Right hindlimb (tissue), 1 donor: ENCODE measurements at regions not wholly inside any gene's neighbourhood (a gene's known extent, or its start where the extent isn't known, plus 50 kb on each side); places are given as distances from the start of the nearest gene placed in this dataset.
A peak's percentile ranks its signal among the peaks of the same experiment; 100 is the strongest.

ENCODE experiments used
- DNase-seq: peaks from one replicate; pipeline ENCODE4 v3.0.0-alpha.2; 2018

DNA sequence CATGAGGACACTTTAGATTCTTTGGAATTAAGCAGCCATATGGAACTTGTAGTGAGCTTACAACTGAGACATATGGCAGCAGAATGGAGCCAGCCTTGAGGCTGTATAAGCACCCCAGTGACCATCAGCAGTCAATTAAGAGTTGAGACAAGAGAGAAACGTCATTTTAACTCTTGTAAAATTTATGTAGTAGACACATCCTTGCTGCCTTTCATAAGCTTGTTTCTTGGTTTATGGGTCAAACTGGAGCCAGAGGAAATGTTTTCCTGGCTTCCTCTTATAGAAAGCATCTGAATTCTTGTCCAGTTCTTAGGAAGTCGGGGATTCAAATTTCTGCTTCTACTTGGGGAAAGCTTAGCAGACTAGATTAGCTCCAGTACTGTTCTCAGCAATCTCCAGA, 745.1 kb upstream of the MARCKS start:
- no peak for DNase-seq

DNA sequence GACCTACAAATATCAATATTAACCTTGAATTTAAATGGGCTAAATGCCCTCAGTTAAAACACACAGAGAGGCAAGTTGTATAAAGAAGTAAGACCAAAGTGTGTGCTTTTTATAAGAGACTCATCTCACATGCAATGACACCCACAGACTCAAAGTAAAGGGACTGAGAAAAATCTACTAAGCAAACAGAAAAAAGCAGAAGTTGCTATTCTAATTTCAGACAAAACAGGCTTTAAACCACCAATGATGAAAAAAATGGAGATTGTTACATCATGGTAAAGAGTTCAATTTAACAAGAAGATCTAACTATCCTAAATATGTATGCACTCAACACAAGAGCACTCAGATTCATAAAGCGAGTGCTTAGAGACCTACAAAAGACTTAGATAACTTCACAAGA, 741.9 kb upstream of the MARCKS start:
- no peak for DNase-seq

DNA sequence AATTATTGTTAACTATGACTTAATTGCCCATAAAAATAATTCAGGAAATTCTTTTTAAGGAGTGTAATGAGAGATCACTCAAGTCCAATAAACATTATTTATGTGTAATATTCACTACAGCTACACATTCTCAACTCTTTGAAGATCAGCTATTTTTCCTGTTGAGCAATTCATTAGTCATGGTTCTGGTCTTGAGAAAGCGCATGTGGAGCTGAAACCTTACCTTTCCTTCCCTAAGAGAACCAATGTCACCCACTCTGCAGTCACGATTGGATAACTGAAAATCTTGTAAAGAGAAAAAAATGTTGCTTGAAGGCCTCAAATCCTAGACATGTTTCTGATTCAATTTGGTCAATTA, 736.9 kb upstream of the MARCKS start:
- no peak for DNase-seq

DNA sequence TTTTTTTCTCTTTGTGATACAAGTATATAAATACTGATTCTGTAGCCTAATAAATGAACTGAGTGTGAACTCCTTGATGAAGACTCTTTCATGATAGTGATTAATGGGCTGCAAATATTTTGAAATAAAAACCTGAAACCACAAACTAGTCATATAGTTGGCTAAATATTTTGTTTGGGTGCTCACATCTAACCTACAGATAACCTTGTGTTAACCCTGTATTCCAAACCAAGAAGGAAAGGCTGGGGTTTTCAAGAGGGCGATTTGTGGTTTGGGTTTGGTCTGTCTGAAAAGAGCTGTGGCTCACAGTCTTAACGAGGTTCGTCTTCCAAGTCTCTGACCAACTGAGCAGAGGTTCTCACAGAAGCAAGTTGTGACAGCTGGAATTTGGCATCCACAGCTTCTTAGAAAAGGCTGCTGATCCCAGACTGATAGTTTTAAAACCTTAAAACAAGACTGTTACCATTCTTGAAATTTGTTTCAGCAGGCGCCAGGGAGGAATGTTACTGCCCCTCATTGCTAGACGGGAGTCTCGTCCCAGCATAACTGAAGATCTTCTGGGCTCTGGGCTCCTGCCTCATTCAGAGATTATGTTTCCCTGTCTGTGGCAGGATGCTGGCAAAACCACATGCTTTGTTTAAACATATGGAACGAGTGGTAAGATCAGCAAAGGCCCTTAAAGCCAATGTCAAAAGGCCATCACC, 736.4 kb upstream of the MARCKS start:
- peak; percentile 57 for DNase-seq

DNA sequence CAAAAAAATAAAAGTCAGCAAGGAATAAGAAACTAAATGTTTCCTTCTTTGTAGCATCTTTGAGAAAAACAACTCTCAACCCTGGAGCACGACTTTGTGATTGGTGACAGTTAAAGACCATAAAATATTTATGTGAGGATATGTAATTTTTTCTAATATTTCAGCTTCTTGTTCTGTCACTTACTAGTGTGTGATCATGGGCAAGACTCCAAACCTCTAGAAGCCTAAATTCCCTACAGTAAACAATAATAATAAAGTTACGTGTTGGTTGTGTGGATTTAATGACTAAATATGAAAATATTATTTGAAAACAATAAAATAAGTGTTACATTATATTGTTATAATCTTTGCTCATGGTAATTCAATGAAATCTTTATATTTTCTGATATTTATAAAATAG, 735.6 kb upstream of the MARCKS start:
- DNase-seq, result no peak

DNA sequence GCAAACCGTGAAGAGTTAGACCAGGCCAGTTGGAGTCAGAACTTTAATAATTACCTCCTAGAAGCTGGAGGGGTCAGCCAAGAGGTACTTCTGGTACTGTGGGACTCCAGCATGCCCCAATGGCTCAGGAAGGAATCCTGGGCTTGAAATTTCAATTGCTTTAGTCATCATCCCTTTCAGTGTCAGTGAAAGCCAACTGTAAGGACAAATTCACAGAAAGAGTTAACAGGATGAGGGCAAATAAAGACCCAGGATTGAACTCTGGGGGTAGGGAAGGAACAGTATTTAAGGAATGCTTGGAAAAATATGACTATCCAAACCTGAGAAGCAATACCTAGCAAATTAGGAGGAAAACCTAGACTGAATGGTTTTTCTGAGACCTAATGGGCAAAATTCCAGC, 735.1 kb upstream of the MARCKS start:
- DNase-seq, result peak; percentile 25

DNA sequence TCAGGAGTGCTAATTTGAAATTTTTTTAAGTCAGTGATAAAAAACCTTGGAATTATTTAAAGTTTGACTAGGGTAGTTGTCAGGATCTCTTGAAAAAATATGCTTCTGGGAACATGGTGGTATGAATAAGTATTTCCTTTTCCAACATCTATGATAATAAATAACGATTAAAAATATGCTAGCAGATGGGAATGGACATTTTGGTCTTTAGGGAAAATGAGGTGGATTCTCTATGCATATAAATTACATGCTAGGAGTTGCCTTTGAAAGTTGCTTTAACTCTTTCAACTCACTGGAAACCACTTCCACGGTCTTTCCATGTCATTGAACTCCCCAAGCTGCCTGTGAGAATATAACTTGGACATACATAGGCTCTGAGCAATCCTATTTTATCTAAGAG, 731.5 kb upstream of the MARCKS start:
- DNase-seq, result no peak

DNA sequence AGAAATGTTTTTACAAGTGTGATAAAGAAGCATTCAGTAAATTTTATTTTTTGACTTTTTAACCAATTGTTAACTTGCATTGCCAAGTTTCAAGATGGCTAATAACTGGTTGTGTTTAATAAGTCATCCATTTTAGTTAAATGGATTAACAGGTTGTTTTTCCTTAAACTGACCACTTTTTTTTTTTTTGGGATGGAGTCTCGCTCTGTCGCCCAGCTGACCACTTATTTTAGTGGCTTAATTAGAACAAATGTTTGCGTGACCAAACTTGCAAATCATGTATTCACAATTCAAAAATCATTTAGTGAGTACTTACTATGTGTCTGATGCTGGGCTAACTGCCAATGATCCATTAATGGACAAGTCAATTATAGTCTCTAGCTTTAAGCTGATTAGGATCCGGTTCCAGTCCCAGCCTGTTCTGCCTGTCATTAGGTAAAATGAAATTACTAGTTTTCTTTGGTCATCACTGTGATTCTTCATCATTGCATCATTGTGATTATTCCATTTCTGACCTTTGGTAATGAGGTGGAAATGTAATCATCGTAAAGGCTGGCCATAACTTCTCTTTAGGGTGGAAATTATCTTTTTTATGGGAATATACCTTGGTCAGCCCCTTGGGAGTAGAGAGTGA, 729.2 kb upstream of the MARCKS start:
- DNase-seq, result no peak

DNA sequence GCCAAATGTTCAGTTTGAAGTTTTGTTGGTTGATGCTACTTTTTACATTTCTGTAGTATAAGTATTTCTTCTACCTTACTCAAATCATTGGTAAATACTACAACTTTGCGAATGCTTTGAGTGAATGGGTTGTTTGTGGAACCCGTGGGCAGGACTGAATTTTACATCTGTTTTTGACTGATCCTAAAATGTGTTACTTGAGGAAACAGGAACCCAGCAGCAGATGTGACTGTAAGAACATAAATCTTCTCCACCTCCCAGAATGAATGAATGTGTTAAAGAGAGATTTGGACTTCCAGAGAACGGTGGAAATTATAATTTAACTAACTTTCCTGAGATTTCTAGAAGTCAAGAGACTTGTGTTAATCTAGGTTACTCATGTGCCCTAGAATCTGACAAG, 728.5 kb upstream of the MARCKS start:
- DNase-seq, result no peak

DNA sequence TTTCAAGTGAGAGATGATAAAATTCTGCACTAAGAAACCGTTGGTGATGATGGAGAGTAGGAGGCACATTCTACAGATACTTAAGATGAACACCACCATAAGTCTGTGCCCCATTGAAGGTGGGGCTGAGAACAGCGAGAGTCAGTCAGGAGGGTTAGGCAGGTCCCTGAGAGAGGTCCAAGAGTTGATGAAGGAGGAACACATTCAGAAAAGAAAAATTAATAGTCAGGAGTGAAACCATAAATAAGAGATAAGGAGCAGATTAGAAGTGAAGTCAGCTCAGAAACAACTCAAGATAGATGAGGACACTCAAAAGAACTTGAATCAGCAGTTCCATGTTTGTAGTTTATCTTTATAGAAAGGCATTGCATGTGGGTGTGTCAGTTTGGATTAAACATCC, 727.2 kb upstream of the MARCKS start:
- DNase-seq, result no peak

DNA sequence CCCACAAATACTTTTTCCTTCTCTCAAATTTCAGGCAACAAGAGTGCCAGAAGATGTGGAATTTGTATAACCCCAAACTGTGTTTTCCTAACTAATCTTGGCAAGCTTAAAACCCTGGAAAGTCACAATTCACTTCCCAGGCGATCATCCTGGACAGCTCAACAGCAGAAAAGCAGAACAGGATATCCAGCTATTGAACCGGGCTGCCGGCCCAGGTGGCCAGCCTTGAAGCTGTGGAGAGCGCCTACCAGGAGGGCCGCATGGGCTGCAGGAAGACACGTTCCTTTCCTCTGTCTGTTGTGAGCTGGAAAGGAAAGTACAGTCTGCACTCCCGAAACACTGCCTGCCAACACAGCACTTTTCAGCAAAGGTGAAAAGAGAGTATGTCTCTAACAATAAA, 719.7 kb upstream of the MARCKS start:
- DNase-seq, result peak; percentile 93

DNA sequence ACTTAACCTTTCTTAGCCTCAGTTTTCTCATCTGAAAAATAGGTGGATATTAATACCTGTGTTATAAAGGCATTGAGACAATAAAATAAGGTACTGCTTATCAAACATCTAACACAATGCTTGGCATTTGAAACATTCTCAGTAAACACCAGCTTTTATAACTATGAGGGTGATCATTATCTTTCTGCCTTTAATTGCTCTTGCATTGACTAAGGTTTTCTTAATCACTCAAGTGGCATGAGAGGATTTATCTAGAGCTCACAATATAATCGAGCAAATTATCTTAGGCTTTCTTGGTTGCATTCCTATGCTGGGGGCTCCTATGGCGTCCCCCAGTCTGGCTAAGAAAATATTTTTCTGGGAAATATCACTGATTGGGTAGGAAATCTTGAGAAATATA, 716.4 kb upstream of the MARCKS start:
- no peak for DNase-seq

DNA sequence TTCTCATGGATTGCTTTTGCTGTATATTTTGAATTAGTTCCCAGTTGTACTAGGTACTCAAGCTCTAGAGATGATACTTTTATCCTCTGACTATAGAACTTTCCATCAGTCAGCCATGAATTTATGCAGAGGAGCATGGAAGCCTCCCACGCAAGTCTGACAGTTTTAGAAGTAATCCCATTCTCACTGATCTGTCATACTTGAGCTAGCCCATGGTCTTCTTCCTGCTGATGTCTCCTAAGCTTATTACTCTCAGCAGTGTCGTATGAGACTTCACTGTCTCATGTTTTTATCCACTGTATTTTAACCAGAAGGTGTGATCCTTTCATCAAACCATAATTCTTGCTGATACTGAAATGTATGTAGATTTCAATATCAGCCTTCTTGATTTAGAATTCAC, 715.2 kb upstream of the MARCKS start:
- DNase-seq, result no peak

DNA sequence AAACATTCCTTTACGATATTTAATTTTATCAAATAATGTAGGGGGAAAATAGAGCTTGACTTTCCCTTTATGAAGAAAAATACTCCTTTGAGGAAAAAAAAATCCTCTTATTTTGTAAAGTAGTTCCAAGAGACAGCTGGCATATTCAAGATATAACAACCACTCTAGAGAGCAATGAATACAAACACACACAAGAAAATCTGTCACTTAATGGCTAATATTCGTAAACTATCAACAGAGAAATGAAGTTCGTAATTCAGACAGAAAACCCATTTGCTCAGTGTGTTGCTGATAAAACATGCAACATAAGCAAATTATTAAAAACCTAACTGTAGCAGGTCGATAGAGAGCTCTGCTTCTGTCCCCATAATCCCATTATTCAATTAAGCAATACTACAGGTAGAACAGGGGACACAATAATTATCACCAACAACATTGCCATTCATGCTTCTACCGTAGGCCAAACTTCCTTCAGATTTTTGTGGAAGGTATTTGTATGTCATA, 714.4 kb upstream of the MARCKS start:
- no peak for DNase-seq

DNA sequence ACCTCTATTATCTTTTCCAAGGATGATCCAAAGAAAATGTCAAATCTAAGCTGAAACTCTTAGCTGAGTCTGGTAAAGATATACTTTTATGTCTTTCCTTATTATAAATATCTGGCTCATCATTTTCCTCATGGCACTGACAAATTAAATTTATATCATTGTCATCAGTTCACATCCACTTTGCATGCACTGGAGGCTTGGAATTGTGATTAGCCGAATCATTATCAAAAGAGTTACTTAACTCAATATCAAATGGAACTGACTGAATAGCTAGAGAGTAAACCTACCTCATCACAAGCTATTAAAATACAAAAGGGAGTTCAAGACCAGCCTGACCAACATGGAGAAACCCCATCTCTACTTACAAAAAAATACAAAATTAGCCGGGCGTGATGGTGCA, 713.9 kb upstream of the MARCKS start:
- DNase-seq, result no peak

DNA sequence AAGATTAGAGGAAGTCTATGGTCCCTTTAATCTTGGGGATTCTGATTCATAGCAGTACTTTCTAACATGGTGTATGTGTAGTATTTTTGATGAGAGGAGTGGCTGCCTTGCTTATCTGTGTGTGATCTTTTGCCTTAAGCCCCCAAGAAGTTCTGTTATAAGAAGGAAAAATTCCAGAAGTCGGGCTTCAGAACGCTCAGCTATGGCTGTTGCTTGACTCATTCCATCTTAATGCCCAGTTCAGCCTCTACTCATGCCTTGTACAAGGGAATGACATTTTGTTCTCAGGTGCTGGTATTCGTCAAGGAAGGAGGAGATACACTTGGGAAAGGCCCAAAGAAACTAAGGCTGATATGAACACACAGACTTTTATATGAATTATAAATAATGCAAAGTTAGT, 713.0 kb upstream of the MARCKS start:
- no peak for DNase-seq

DNA sequence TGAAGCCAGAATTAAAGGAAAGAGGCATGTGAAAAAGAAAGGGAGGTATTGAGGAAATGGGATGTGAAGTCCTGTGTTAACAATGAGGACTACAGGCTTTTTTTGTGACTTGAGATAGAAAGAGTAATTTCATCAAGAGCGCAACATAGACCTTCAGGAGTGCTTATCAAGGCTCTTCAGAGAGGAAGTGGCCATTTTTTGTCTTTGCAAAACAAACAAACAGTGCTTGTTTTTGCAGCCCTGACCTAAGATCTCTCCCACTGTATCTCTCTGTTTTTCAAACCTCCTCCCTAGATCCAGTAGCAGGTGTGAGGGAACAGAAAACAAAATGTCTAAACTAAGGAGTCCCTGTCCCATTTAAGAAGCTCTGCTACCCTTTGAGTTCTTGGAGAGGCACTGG, 710.3 kb upstream of the MARCKS start:
- no peak for DNase-seq

DNA sequence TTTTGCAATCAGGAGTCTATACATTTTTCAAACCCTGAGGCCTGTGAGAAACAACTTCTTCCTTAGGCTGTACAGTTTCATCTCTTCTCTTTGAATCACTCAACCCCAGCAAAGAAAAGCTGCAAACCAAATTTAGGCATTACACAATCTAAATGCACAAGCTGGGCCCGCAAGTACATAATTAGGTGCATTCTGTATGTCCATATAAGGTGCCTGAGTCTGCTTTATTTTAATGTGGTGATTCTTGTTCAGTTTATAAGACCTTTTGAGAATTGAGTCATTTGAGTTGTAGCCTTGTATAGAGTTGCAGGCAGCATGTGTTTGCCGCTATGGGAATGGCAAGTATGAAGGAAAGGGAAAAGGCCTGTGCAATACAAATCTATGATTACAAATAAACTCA, 709.6 kb upstream of the MARCKS start:
- no peak for DNase-seq

DNA sequence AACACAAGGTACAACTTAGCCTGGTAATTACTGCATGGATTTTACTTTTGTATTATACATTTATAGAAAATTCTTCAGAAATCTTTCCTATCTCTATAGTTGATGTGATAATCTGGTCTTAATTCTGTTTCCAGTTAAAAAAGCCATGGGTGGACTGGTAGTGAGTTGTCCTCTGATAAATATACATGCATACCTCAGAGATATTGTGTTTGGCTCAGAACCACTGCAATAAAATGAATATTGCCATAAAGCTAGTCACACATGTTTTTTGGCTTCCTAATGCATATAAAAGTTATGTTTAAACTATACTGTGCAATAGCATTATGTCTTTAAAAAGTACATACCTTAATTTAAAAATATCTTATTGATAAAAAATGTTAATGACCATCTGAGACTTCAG, 708.6 kb upstream of the MARCKS start:
- DNase-seq, result no peak

DNA sequence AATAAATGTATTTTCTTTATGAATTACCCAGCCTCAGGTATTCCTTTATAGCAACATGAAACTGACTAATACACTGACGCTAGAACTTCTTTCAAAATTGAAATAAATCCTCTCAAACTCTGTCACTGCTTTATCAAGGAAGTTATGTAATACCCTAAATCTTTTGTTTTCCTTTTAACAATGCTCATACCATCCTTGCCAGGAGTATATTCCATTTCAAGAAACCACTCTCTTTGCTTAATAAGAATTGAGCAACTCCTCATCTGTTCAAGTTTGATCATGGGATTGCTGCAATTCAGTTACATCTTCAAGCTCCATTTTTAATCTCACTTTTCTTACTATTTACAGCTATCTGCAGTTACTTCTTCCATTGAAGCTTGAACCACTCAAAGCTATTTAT, 707.6 kb upstream of the MARCKS start:
- no peak for DNase-seq

DNA sequence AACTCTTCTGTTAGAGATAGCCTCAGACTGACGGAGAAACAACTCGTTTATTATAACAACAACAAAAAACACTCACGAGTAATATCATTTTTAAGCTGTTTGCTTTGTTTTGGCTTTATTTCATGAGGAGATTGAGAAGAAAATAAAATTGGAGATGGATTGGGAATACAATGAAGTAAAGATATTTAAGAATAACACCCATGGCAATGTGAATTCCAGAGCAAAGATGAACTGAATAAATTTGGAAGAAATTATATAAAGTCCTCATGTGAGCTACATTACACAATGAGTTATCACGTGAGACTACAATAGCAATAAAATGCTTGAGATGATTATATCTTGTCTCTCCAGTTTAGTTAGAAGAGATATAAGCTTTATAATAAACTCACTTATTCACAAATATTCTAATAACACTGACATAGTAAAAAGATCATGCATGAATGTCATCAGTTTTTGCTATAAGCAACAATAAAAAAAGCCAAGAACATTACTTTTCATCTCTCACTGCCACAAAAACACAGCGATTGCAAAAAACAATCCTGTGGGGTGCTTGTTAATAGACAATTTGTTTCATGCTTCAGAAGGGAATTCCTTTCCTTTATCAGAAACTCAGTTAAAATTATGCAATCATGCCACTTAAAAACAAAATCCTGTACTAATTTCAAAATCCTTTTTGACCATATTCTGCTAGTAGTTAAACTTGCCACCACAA, 696.7 kb upstream of the MARCKS start:
- no peak for DNase-seq

DNA sequence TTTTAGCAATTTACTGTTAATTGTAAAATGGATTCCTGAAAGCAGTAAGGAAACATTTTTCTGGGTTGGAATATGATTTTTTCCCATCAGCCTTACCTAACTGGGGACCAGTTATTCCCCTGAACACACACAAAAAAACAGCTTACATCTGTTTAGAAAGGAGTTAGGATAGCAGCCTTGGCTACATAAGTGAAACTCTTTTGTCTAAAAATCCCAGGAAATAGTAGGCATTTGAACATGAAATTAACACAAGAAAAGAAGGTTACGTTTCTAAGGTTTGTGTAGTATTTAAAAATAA, 696.2 kb upstream of the MARCKS start:
- no peak for DNase-seq

DNA sequence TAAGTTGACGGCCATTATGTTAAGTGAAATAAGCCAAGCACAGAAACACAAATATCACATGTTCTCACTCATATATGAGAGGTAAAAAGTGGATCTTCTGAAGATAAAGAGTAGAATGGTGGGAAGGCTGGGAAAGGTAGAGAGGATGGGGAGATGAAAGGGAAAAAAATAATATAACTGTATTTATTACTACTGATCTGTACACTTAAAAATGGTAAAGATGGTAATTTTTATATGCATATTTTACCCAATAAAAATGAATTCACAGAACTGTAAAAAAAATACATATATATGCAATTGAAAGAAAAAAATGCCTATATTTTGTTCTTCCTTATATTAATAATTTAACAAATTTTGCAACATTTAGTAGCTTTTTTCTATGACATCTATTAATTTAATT, 694.4 kb upstream of the MARCKS start:
- DNase-seq, result no peak

DNA sequence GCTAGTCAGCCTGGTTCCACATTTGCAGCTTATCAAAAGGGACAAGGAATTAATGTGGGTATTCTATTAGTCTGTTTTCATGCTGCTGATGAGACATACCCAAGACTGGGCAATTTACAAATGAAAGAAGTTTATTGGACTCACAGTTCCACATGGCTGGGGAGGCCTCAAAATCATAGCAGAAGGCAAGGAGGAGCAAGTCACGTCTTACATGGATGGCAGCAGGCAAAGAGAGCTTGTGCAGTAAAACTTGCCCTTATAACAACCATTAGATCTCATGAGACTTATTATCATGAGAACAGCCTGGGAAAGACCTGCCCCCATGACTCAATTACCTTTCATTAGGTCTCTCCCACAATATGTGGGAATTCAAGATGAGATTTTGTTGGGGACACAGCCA, 689.1 kb upstream of the MARCKS start:
- no peak for DNase-seq

DNA sequence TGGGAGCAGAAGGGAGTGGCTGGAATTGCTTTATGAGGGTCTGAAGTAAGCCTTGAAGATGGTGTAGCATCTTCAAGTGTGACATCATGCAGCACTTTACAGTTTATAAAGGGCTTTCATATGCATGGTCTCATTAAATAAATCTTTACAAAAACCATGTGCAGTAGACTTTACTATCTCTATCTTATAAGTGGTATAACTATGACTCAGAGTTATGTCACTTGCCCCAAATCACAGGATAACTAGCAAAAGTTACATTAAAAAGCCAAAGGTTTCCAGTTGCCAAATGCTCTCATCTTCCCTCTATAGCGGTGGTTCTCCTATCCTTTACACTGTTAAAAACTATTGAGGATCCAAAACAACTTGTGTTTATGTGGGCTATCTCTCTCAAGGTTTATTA, 687.7 kb upstream of the MARCKS start:
- DNase-seq, result no peak
